ENCODE measurements at regions not wholly inside any gene's neighbourhood (a gene's known extent, or its start where the extent isn't known, plus 50 kb on each side); places are given as distances from the start of the nearest gene placed in this dataset.
"Not testable (repeated sequence)": the region's sequence is repeated elsewhere in the genome, so short reads cannot be mapped to it uniquely, and the experiment has no call there.

DNA sequence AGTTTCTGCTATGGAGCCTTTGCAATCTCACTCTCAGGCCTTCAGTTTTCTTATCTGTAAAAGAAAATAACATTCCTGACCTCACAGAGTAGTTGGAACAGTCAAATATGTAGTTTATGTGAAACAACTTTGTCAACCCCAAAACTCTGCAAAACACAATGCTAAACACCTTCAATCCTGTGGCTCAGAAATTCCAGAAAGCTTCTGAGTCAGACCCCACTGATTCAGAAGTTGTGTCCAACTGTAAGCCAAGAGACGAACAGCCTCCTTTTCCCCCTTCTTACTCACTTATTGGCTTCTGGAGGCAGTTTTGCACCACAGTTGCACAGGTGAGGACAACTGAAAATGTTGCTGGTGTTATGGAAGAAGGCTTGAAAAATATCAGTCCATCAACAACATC is 52.9 kb downstream of the TMSB4Y start:
- no peak for DNase-seq

DNA sequence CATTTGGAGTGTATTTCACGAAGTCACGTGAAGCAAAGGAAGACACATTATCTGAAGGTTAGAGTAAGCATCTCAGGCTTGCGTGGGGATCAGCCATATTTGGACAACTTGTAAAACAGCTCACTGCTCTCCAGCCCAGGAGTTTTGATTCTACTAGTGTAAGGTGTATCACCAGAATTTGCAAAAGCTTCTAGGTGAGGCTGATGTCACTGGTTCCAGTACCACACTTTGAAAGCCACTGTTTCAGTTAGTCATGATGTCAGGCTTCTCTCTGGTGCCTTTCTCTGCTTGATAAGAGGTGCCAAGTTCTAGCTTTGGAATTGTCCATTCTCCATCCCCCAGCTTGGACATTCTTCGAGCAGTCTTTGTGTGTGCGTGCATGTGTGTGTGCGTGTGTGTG is 62.3 kb downstream of the TMSB4Y start:
- DNase-seq: no peak

DNA sequence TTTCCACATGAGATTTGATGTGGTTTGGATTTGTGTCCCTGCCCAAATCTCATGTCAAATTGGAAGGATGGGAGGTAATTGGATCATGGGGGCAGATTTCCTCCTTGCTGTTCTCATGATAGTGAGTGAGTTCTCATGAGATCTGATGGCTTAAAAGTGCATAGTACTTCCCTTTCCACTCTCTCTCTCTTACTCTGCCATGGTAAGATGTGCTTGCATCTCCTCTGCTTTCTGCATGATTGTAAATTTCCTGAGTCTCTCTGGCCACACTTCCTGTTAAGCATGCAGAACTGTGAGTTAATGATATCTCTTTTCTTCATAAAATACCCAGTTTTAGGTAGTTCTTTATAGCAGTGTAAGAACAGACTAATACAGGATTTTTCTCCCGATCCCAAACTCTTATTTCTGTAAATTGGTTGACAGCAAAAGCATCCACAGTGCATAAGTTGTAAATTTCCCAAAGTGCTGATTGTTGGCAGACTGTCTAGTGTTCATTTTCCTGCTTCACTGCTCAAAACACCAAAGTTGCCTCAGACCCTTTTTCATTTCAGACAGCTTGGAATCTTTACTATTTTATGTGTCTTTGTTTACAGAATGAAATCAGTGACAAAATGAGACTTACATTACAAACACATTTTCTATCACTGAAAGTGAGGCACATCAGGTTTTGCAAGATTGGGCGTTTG is 86.6 kb downstream of the TMSB4Y start:
- DNase-seq: no peak

GRCh38 chrY:13795067-13795466 is 91.4 kb downstream of the TMSB4Y start:
- DNase-seq: no peak

DNA sequence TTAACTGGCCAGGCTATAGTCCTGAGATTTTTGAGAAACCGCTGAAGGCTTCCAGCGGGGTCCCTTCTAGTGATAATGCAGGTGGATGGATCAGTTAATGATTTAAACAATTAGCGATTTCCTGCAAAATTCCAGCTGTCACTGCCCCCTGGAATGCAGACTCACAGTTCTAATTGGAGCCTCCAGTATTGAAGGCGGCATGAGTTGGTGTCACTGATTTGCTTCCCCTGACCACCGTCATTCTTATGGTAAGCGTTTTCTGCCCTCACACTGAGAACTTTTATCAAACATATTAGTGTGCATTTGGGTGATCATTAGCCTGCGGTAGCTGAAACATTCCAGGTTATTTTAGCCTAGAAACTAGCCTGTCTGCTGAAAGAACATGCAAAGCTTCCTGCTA is 99.1 kb downstream of the TMSB4Y start:
- DNase-seq: no peak

DNA sequence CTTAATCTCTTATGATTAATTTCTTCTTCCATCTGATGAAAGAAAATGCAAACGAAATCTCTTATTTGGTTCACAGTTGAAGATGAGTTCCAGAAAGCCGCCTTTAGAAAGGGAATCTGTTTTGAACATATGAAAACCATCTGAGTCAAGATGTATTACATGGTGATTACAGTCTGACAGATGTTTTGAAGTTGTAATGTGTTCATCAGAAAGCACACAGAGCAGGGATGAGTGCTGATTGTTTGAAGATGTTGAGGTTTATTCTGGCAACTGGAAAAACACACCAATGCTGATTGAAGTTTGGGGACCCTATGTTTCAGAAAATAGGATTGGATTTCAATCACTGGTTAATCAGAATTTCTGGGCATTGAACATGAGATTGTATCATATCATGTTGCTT is 99.7 kb downstream of the TMSB4Y start:
- no peak for DNase-seq

DNA sequence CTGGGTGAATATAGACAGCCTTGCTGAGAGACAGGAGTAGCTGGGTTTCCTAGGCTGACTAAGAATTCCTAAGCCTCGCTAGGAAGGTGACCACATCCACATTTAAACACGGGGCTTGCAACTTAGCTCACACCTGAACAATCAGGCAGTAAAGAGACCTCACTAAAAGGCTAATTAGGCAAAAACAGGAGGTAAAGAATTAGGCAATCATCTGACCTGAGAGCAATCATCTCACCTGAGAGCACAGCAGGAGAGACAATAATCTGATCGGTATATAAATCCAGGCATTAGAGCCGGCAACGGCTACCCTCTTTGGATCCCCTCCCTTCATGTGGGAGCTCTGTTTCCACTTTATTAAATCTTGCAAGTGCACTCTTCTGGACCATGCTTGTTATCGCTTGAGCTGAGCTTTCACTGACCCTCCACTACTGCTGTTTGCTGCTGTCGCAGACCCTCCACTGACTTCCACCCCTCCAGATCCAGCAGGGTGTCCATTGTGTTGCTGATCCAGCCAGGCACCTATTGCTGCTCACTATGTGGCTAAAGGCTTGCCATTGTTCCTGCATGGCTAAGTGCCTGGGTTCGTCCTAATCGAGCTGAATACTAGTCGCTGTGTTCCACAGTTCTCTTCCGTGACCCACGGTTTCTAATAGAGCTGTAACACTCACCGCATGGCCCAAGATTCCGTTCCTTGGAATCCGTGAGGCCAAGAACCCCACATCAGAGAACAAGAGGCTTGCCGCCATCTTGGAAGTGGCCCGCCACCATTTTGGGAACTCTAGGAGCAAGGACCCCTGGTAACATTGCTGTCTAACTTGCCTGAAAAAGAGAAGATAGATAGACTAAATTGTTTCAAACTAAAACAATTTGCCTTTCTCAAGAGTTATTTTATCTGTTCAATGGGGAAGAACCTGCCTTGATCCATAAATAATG is 100.7 kb downstream of the TMSB4Y start:
- DNase-seq: no peak

- DNase-seq: peak in 1 of 2 donors; percentile 3
Measured at GRCh38 chrY:13805057-13805735, 101.5 kb downstream of the TMSB4Y start.

DNA sequence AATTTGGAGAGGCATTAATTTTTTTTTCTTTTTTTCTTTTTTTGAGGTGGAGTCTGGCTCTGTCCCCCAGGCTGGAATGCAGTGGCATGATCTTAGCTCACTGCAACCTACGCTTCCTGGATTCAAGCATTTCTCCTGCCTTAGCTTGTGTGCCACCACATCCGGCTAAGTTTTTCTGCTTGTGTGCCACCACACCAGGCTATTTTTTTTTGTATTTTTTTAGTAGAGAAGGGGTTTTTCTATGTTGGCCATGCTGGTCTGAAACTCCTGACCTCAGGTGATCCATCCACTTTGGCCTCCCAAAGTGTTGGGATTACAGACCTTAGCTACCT is 102.0 kb downstream of the TMSB4Y start:
- no peak for DNase-seq

DNA sequence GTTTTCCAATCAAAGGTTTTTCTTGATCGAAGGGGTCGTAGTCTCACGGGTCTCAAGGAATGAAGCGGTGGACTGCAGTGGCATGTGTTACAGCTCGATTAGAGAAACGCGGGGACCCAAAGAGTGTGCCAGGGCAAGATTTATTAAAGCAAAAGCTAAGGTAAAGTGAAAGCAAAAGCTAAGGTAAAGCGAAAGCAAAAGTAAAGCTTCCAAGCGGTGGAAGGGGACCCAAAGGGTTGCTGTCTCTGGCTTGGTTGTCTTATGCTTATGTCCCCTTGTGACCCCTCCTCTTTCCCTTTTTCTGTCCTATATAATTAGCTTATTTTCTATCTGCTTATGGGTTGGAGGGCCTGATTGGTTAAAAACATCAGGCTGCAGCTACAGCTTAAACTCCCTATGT is 126.4 kb downstream of the TMSB4Y start:
- DNase-seq: no peak

DNA sequence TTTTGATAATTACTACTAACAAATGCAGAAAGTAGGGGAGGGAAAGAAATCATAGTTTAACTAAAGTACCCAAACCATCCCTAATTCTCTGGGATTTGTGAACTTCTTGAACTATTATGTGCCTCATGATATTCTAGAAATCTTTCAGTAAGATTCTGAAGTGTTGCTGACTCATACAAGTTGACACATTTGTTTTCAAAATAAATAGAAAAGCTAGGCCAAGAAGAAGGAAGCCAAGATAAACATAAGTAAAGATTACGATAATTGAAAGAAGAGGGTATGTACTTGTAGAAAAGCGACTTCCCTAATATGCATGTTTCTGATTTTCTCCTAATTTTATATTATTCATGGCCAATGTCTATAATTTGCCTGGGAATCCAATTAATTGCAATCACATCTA is 140.7 kb downstream of the TMSB4Y start:
- DNase-seq: no peak

DNA sequence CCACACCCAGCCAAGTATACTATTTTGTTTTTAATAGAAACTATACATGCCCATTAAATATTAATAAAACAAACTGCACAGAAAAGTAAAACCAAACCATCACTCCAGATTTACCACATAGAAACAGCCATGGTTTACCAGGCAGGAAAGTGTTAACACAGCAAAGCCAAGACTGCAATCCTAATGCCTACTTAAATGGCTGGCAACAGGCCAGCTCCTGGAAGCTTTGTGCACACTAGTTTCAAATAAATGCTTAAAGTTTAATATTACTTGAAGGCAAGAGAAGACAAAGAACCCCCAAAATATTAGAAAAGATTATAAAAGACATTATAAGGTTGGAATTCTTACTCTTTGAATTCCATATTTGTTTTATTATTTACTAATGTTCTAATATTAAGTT is 141.0 kb downstream of the VCY start:
- no peak for DNase-seq

DNA sequence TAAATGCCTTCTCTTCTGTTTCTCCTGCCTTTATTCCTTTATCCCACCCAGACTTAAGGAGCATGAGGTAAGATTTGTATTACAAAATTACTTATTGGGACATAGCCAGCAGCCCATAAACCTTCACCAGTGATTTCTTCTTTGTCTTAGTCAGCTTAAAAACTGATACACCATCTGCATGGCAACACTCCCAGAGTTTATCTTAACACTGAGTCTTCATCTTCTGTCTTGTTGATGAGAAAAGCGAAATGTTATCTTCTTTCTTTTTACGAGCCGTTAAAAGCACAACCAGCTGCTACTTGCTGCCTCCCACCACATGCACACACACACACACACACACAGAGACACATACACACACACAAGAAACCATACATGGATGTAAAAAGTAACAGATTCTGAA is 116.7 kb downstream of the VCY start:
- DNase-seq: no peak

DNA sequence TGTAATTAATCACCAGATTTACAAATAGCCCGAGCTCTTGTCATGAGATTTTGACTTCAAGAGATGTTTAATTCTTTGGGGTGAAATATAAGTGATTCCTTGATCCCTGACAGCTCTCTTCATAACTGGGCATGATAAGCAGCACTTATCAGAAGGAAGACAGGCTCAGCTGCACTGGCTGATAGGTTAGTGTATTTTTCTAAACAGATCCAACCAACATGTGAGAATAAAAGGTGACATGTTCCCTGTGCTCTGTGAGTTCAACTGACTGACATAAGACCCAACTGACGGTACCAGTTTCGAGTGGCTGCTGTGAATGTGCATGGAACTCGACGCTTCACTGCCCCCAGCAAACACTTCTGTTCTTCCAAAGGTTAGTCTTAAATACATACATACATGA is 114.8 kb downstream of the VCY start:
- DNase-seq: no peak

GRCh38 chrY:13872696-13873095 is 113.6 kb downstream of the VCY start:
- no peak for DNase-seq

DNA sequence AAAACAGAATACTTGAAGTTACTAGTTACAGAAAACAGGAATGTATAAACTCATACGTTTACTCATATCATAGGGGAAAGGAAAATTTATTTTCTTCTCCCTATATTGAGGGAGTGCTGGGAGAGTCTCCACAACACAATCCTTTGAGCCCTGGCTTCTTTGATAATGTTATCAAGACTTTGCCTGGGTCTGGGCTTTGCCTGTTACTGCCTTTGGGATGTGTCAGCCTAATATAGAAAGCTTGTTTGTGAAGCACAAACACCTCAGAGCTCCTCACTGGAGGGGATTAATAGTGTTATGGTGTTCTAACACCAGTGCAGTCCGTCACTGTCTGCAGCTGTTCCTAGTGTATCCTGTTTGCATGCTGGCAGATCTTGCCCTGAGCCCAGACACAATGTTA is 107.8 kb downstream of the VCY start:
- DNase-seq: no peak

DNA sequence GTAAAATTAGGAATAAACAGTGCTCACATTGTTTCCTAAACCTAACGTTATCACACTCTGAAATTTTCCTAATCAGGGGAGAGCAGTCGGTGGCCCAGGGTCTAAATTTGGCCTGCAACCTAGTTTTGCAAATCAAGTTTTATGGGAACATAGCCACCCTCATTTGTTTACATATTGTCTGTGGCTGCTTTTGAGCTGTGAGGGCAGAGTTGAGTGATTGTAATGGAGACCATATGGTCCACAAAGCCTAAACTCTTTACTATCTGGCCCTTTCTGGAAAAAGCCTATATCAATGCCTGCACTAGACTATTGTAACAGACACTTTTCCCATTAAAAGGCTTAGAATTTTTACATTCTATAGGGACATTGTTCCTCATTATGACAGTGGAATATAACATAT is 105.2 kb downstream of the VCY start:
- DNase-seq: no peak

GRCh38 chrY:13882829-13883228 is 103.4 kb downstream of the VCY start:
- no peak for DNase-seq

GRCh38 chrY:13894028-13894427 is 92.2 kb downstream of the VCY start:
- DNase-seq: not testable (repeated sequence)

DNA sequence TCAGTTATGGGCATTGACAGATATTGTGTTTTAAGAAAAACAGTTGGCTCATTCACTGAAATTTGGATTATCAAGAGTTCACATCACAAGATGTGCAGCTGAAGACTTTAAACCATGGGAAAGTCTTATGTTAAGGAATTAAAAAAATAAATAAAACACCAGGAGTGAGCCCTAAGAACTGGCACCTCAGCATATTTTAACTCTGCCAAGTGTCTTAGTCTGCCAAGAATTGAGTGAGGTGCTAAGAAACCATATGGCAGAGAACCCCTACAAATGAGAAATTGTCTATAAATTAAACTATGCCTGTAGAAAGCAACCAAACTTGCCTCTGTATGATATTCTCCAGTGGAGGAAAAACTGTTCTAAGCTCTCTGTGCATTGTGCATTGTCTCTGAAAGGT is 78.5 kb downstream of the VCY start:
- no peak for DNase-seq

DNA sequence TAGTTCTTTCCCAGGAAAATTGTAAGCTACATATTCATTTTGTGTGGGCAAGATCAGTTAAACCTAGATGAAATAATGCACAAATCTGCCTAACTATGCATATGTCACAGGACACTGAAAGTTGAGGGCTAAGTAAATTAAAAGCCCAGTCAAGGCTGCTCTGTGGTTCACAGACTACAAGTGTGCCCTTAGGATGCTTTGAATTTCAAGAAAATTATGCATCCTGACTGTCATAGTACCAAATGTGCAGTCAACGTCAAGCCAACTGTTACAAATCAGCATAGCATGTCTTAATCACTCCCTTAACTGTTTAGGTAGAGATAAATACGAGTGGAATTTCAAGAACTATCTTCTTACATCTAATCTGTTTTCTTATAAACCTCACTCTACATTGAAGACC is 55.8 kb downstream of the VCY start:
- DNase-seq: not testable (repeated sequence)

Data from inflammatory macrophage (primary cell).